ENCODE measurements at regions not wholly inside any gene's neighbourhood (a gene's known extent, or its start where the extent isn't known, plus 50 kb on each side); places are given as distances from the start of the nearest gene placed in this dataset.

GRCh38 chr15:60213377-60214000 lies 184.3 kb downstream of the ANXA2 start:
- Histone ChIP-seq H3K36me3 (ENCODE audit: control insufficient read depth, insufficient read depth, low read length) (no peaks in the 10 kb centered on the region), H3K4me3 (replicated peaks; ENCODE audit: low read depth, low read length) (no peak overlapping the region), H3K27me3 (replicated peaks; ENCODE audit: control insufficient read depth, insufficient read depth, low read length) (no peaks in the 10 kb centered on the region; the same call in 1 of the 2 replicates)
- TF ChIP-seq, protein P1, sequence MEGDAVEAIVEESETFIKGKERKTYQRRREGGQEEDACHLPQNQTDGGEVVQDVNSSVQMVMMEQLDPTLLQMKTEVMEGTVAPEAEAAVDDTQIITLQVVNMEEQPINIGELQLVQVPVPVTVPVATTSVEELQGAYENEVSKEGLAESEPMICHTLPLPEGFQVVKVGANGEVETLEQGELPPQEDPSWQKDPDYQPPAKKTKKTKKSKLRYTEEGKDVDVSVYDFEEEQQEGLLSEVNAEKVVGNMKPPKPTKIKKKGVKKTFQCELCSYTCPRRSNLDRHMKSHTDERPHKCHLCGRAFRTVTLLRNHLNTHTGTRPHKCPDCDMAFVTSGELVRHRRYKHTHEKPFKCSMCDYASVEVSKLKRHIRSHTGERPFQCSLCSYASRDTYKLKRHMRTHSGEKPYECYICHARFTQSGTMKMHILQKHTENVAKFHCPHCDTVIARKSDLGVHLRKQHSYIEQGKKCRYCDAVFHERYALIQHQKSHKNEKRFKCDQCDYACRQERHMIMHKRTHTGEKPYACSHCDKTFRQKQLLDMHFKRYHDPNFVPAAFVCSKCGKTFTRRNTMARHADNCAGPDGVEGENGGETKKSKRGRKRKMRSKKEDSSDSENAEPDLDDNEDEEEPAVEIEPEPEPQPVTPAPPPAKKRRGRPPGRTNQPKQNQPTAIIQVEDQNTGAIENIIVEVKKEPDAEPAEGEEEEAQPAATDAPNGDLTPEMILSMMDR (IDR thresholded peaks at IDR 0.05; ENCODE audit: insufficient read depth, low read length, poor library complexity, severe bottlenecking): no peak
- DNase-seq (ENCODE audit: extremely low read depth, insufficient read length): no peak

- Histone ChIP-seq H3K27me3 (replicated peaks; ENCODE audit: control insufficient read depth, insufficient read depth, low read length) (no peaks in the 10 kb centered on the region; the same call in 1 of the 2 replicates), H3K4me3 (replicated peaks; ENCODE audit: low read depth, low read length) (no peak overlapping the region), H3K36me3 (ENCODE audit: control insufficient read depth, insufficient read depth, low read length) (no peaks in the 10 kb centered on the region)
- DNase-seq (ENCODE audit: extremely low read depth, insufficient read length): no peak
- TF ChIP-seq, protein P1 (IDR thresholded peaks at IDR 0.05; ENCODE audit: insufficient read depth, low read length, poor library complexity, severe bottlenecking): no peak
Measured at GRCh38 chr15:60214201-60214600, 183.6 kb downstream of the ANXA2 start.

DNA sequence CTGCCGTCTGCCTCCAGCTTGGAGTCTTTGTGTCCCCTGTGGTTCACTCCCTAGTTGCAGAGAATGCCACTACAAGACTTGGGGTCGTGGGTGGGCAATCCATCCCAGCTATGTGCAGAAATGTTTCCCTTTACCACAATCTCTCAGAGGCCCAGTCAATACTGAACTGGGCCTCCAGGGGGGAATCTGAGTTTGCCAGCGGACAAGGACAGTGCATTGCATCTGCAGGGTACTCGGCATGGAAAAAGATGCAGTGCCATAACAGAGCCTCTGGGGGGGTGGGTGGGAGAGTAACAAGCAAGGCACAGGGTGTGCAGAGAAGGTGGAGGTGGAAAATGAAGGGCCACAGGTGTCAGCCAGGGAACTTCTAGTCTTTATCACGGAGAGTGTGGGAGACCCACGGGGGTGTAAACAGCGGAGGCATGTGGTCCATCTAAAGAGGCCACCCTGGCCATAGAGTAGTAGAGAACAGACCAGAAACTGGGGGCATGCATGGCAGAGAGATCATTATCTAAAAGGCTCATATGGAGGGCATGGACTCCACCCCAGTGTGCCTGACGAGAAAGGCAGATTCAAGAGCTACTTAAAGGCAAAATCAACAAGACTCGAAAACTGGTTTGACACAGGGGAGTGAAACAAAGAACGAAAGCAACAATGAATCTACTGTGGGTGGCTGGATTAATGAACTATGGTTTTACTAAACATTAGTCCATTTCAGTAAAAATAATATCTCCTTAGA lies 182.4 kb downstream of the ANXA2 start:
- TF ChIP-seq, protein P1 (IDR thresholded peaks at IDR 0.05; ENCODE audit: insufficient read depth, low read length, poor library complexity, severe bottlenecking): no peak
- H3K27me3 ChIP-seq (replicated peaks; ENCODE audit: control insufficient read depth, insufficient read depth, low read length): no peaks in the 10 kb centered on the region; the same call in 1 of the 2 replicates
- no peak for DNase-seq (ENCODE audit: extremely low read depth, insufficient read length)
- H3K4me3 ChIP-seq (replicated peaks; ENCODE audit: low read depth, low read length): no peak overlapping the region
- no peaks in the 10 kb centered on the region for H3K36me3 ChIP-seq (ENCODE audit: control insufficient read depth, insufficient read depth, low read length)

- no peaks in the 10 kb centered on the region; the same call in 1 of the 2 replicates for H3K27me3 ChIP-seq (replicated peaks; ENCODE audit: control insufficient read depth, insufficient read depth, low read length)
Measured at GRCh38 chr15:60217161-60217560, 180.6 kb downstream of the ANXA2 start.

DNA sequence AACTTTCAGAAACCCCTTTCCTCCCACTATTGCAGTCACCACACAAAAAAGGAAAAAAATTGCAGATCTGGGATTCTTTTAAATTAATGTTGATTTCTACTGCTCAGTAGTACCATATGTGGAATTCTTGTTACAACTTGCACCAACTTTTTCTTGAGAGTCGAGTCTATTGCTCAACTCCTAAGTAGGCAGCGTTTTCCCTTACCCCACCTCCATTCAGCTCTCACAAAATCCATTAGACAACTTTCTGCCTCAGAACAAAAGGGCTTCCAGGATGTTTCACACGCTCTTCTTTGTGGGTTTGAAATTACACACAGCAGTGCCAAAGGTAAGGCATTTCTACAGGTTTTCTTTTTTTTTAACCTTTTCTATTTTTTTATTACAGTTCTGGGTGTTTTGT lies 179.5 kb downstream of the ANXA2 start:
- Histone ChIP-seq H3K36me3 (ENCODE audit: control insufficient read depth, insufficient read depth, low read length) (no peaks in the 10 kb centered on the region), H3K27me3 (replicated peaks; ENCODE audit: control insufficient read depth, insufficient read depth, low read length) (no peaks in the 10 kb centered on the region; the same call in 1 of the 2 replicates), H3K4me3 (replicated peaks; ENCODE audit: low read depth, low read length) (no peak overlapping the region)
- DNase-seq (ENCODE audit: extremely low read depth, insufficient read length): no peak
- TF ChIP-seq, protein P1 (IDR thresholded peaks at IDR 0.05; ENCODE audit: insufficient read depth, low read length, poor library complexity, severe bottlenecking): no peak

More at GRCh38 chr15:60217161-60217560, 180.6 kb downstream of the ANXA2 start:
- Histone ChIP-seq H3K36me3 (ENCODE audit: control insufficient read depth, insufficient read depth, low read length) (no peaks in the 10 kb centered on the region), H3K4me3 (replicated peaks; ENCODE audit: low read depth, low read length) (no peak overlapping the region)
- TF ChIP-seq, protein P1 (IDR thresholded peaks at IDR 0.05; ENCODE audit: insufficient read depth, low read length, poor library complexity, severe bottlenecking): no peak
- DNase-seq (ENCODE audit: extremely low read depth, insufficient read length): no peak

All from GM06990 (cell line).